ENCODE measurements at regions not wholly inside any gene's neighbourhood (a gene's known extent, or its start where the extent isn't known, plus 50 kb on each side); places are given as distances from the start of the nearest gene placed in this dataset.

DNA sequence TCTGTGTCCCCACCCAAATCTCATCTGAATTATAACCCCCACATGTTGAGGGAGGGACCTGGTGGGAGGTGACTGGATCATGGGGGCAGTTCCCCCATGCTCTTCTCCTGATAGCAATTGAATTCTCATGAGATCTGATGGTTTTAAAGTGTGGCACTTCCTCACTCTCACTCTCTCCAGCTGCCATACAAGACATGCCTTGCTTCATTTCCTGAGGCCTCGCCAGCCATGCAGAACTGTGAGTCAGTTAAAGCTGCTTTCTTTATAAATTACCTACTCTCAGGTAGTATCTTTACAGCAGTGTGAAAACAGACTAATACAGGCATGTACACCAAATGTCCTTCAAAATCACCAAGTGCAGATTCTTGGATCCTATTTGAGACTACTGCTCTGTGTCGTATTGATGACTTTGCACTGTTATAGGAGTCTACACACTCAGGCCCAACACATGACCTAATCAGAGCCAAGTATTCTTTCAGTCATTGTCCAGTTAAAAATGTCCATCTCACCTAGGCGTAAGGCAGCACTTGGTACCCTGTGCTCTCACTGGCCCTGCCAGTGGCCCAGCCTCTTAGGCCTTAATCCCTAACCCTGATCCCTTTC is 52.8 kb upstream of the UST start:
- DNase-seq (ENCODE audit: low read depth, low spot score) (no peak), ATAC-seq (no peak)
- H3K9me2 ChIP-seq (ENCODE audit: insufficient read depth), result no peaks in the 10 kb centered on the region
- no peaks in the 10 kb centered on the region for H3K4me1 ChIP-seq (ENCODE audit: control insufficient read depth in 1 of 2, insufficient read depth in 2 of 2, low read length in 2 of 2)
- BruUV-seq (replicated peaks), result no TSS peak
- H3K9ac ChIP-seq (ENCODE audit: low read length), result no peak overlapping the region
- intact Hi-C loops (cut with micrococcal nuclease), result no loop called here
- RAD21 ChIA-PET (ENCODE audit: low non-redundant PET in 1 of 2, low total read pairs in 2 of 2, uncharacterized antibody in 2 of 2, unreplicated experiment in 2 of 2), result no interaction called here
- H4K20me1 ChIP-seq (ENCODE audit: insufficient read depth), result no peaks in the 10 kb centered on the region
- POLR2A ChIA-PET, result no interaction called here
- no peaks in the 10 kb centered on the region for H3K27me3 ChIP-seq (ENCODE audit: insufficient read depth, low read length)
- H3K4me2 ChIP-seq (ENCODE audit: low read length), result no peak overlapping the region
- H2AFZ ChIP-seq (ENCODE audit: low read depth, low read length, poor library complexity, severe bottlenecking), result no peak overlapping the region
- TF ChIP-seq EZH2phosphoT487 (IDR thresholded peaks at IDR 0.05; ENCODE audit: borderline replicate concordance) (no peak), POLR2AphosphoS5 (IDR thresholded peaks at IDR 0.05; ENCODE audit: low read depth, low read length) (no peak), EZH2 (IDR thresholded peaks at IDR 0.05) (no peak), SIN3A (IDR thresholded peaks at IDR 0.05; ENCODE audit: low read depth) (no peak), TCF7L2 (IDR thresholded peaks at IDR 0.05; ENCODE audit: borderline replicate concordance, extremely low read depth, insufficient read depth, insufficient read length) (no peak), ELF1 (IDR thresholded peaks at IDR 0.05; ENCODE audit: borderline replicate concordance, low read depth) (no peak), SP1 (IDR thresholded peaks at IDR 0.05; ENCODE audit: low read depth) (no peak), FOSL1 (IDR thresholded peaks at IDR 0.05; ENCODE audit: low read depth) (no peak), ZFX (IDR thresholded peaks at IDR 0.05) (no peak), EGR1 (IDR thresholded peaks at IDR 0.05; ENCODE audit: low read depth) (no peak), CBX3 (IDR thresholded peaks at IDR 0.05; ENCODE audit: low read depth) (no peak), ZNF274 (IDR thresholded peaks at IDR 0.05; ENCODE audit: low read depth, low read length) (no peak), JUND (IDR thresholded peaks at IDR 0.05) (no peak), RAD21 (IDR thresholded peaks at IDR 0.05; ENCODE audit: low read depth) (no peak), SRF (IDR thresholded peaks at IDR 0.05; ENCODE audit: low read depth) (no peak), POLR2A (IDR thresholded peaks at IDR 0.05; ENCODE audit: borderline replicate concordance, extremely low read depth, insufficient read depth, insufficient read length) (no peak)
- TF ChIP-seq, protein P1, sequence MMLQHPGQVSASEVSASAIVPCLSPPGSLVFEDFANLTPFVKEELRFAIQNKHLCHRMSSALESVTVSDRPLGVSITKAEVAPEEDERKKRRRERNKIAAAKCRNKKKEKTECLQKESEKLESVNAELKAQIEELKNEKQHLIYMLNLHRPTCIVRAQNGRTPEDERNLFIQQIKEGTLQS (IDR thresholded peaks at IDR 0.05), result no peak
- TF ChIP-seq, protein P2, sequence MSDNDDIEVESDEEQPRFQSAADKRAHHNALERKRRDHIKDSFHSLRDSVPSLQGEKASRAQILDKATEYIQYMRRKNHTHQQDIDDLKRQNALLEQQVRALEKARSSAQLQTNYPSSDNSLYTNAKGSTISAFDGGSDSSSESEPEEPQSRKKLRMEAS (IDR thresholded peaks at IDR 0.05), result no peak
- TF ChIP-seq, protein P3, sequence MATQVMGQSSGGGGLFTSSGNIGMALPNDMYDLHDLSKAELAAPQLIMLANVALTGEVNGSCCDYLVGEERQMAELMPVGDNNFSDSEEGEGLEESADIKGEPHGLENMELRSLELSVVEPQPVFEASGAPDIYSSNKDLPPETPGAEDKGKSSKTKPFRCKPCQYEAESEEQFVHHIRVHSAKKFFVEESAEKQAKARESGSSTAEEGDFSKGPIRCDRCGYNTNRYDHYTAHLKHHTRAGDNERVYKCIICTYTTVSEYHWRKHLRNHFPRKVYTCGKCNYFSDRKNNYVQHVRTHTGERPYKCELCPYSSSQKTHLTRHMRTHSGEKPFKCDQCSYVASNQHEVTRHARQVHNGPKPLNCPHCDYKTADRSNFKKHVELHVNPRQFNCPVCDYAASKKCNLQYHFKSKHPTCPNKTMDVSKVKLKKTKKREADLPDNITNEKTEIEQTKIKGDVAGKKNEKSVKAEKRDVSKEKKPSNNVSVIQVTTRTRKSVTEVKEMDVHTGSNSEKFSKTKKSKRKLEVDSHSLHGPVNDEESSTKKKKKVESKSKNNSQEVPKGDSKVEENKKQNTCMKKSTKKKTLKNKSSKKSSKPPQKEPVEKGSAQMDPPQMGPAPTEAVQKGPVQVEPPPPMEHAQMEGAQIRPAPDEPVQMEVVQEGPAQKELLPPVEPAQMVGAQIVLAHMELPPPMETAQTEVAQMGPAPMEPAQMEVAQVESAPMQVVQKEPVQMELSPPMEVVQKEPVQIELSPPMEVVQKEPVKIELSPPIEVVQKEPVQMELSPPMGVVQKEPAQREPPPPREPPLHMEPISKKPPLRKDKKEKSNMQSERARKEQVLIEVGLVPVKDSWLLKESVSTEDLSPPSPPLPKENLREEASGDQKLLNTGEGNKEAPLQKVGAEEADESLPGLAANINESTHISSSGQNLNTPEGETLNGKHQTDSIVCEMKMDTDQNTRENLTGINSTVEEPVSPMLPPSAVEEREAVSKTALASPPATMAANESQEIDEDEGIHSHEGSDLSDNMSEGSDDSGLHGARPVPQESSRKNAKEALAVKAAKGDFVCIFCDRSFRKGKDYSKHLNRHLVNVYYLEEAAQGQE (IDR thresholded peaks at IDR 0.05; ENCODE audit: low read depth), result no peak
- TF ChIP-seq, protein P4, sequence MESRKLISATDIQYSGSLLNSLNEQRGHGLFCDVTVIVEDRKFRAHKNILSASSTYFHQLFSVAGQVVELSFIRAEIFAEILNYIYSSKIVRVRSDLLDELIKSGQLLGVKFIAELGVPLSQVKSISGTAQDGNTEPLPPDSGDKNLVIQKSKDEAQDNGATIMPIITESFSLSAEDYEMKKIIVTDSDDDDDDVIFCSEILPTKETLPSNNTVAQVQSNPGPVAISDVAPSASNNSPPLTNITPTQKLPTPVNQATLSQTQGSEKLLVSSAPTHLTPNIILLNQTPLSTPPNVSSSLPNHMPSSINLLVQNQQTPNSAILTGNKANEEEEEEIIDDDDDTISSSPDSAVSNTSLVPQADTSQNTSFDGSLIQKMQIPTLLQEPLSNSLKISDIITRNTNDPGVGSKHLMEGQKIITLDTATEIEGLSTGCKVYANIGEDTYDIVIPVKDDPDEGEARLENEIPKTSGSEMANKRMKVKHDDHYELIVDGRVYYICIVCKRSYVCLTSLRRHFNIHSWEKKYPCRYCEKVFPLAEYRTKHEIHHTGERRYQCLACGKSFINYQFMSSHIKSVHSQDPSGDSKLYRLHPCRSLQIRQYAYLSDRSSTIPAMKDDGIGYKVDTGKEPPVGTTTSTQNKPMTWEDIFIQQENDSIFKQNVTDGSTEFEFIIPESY (IDR thresholded peaks at IDR 0.05; ENCODE audit: extremely low read depth, insufficient replicate concordance, low read length), result no peak
- H3K27ac ChIP-seq (ENCODE audit: low read depth, low read length), result no peak overlapping the region
- no peaks in the 10 kb centered on the region for H3K9me3 ChIP-seq (ENCODE audit: control insufficient read depth in 1 of 2, insufficient read depth in 1 of 2, low read depth in 1 of 2, low read length in 2 of 2)
- CTCF ChIA-PET, result no interaction called here
- no peak overlapping the region for H3K4me3 ChIP-seq (replicated peaks in 1 of 2; ENCODE audit: low read depth in 1 of 2, low read length in 2 of 2)
- H3K79me2 ChIP-seq (ENCODE audit: insufficient read depth, low read length), result no peaks in the 10 kb centered on the region
- no peaks in the 10 kb centered on the region for H3K36me3 ChIP-seq (ENCODE audit: control insufficient read depth in 1 of 2, insufficient read depth in 2 of 2, low read length in 2 of 2)
